ENCODE measurements at regions not wholly inside any gene's neighbourhood (a gene's known extent, or its start where the extent isn't known, plus 50 kb on each side); places are given as distances from the start of the nearest gene placed in this dataset.

- no peak for TF ChIP-seq CTCF (conservative IDR thresholded peaks at IDR 0.05; ENCODE audit: low read depth, low read length)
- TF ChIP-seq EZH2 (IDR thresholded peaks at IDR 0.05; ENCODE audit: borderline replicate concordance, low read depth, low read length, poor library complexity, severe bottlenecking) = no peak
These were observed 980.1 kb downstream of the KCNMA1 start for GRCh38 chr10:76657337-76658012.

Measured in A673 (cell line).